ENCODE measurements at regions not wholly inside any gene's neighbourhood (a gene's known extent, or its start where the extent isn't known, plus 50 kb on each side); places are given as distances from the start of the nearest gene placed in this dataset.

DNA sequence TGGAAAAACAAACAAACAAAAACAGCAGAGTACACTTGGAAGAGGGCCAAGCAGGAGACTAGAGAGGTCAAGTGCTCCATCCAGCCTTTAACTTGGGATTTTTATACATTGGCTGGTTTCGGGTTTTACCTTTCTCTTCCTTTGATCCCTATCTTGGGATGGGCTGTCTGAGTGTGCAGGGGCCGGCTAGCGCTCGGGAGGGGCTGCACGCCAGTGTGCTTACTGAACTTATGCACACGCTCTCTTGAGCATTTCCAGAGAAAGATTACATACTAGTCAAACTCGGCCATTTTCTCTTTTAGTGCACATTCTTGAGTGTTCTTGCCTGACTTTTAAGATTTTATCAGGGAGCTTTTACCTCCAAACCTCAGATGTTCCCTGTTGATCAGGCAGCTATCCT is 707.8 kb downstream of the DSC3 start:
- TF ChIP-seq, protein P1, sequence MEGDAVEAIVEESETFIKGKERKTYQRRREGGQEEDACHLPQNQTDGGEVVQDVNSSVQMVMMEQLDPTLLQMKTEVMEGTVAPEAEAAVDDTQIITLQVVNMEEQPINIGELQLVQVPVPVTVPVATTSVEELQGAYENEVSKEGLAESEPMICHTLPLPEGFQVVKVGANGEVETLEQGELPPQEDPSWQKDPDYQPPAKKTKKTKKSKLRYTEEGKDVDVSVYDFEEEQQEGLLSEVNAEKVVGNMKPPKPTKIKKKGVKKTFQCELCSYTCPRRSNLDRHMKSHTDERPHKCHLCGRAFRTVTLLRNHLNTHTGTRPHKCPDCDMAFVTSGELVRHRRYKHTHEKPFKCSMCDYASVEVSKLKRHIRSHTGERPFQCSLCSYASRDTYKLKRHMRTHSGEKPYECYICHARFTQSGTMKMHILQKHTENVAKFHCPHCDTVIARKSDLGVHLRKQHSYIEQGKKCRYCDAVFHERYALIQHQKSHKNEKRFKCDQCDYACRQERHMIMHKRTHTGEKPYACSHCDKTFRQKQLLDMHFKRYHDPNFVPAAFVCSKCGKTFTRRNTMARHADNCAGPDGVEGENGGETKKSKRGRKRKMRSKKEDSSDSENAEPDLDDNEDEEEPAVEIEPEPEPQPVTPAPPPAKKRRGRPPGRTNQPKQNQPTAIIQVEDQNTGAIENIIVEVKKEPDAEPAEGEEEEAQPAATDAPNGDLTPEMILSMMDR (IDR thresholded peaks at IDR 0.05; ENCODE audit: control extremely low read depth in 1 of 3, insufficient read depth in 1 of 3, low read depth in 1 of 3, low read length in 3 of 3), result no peak
- no peak for TF ChIP-seq POLR2AphosphoS5 (IDR thresholded peaks at IDR 0.05; ENCODE audit: low read depth, low read length)
- TF ChIP-seq CBX8 (IDR thresholded peaks at IDR 0.05; ENCODE audit: borderline replicate concordance, low read depth, low read length), result no peak
- TF ChIP-seq POU5F1 (IDR thresholded peaks at IDR 0.05; ENCODE audit: low read depth, low read length), result no peak
- no peak for TF ChIP-seq EZH2 (IDR thresholded peaks at IDR 0.05; ENCODE audit: low read depth, low read length, severe bottlenecking)
- no peak for TF ChIP-seq BRCA1 (IDR thresholded peaks at IDR 0.05; ENCODE audit: low read depth, low read length)
- TF ChIP-seq POLR2A (IDR thresholded peaks at IDR 0.05; ENCODE audit: control extremely low read depth in 1 of 2, low read depth in 2 of 2, low read length in 2 of 2), result no peak
- TF ChIP-seq, protein P2, sequence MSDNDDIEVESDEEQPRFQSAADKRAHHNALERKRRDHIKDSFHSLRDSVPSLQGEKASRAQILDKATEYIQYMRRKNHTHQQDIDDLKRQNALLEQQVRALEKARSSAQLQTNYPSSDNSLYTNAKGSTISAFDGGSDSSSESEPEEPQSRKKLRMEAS (IDR thresholded peaks at IDR 0.05), result no peak
- TF ChIP-seq EGR1 (IDR thresholded peaks at IDR 0.05; ENCODE audit: borderline replicate concordance, low read depth, low read length), result no peak
